Esophagus muscularis mucosa (tissue), 4 donors: ENCODE measurements at regions not wholly inside any gene's neighbourhood (a gene's known extent, or its start where the extent isn't known, plus 50 kb on each side); places are given as distances from the start of the nearest gene placed in this dataset.

Experiments
- DNase-seq: peaks from one replicate; pipeline ENCODE4 v3.0.0-alpha.2; 2017; ENCODE audit errors: extremely low spot score
- H3K27ac ChIP-seq, 4 donors: fragments of 200-600 bp; sonication (generic); replicated peaks in 1 of 4; 1 replicate in 3 of 4; 2 replicates in 1 of 4; pipeline ENCODE4 v1.5.1; 2016 to 2019; ENCODE audit warnings: mild to moderate bottlenecking in 1 of 4
- H3K27me3 ChIP-seq, 4 donors: fragments of 200-600 bp; sonication (generic); one replicate each; pipeline versions ENCODE4 v1.5.1 to v1.6.0; 2016 to 2019
- H3K36me3 ChIP-seq, 4 donors: fragments of 200-600 bp; sonication (generic); one replicate each; pipeline ENCODE4 v1.5.1; 2016 to 2019
- H3K4me1 ChIP-seq, 4 donors: fragments of 200-600 bp; sonication (generic); one replicate each; pipeline ENCODE4 v1.5.1; 2016 to 2019
- H3K4me3 ChIP-seq, 4 donors: fragments of 200-600 bp; sonication (generic); 1 replicate in 2 of 4; 2 replicates in 2 of 4; pipeline ENCODE4 v1.5.1; 2016 to 2019; ENCODE audit warnings: mild to moderate bottlenecking in 4 of 4, moderate library complexity in 1 of 4
- H3K9me3 ChIP-seq, 4 donors: fragments of 200-600 bp; sonication (generic); 1 replicate in 3 of 4; 2 replicates in 1 of 4; pipeline ENCODE4 v1.5.1; 2016 to 2019
- EP300 ChIP-seq: sonication (generic); formaldehyde crosslinking; IDR thresholded peaks from one replicate; pipeline ENCODE4 v1.6.1; 2017; ENCODE audit warnings: antibody characterized with exemption
- POLR2A ChIP-seq: fragments of 450-650 bp; IDR thresholded peaks from one replicate; pipeline ENCODE4 v1.6.1; 2017; ENCODE audit warnings: antibody characterized with exemption, moderate library complexity, mild to moderate bottlenecking, low read depth
- POLR2AphosphoS5 ChIP-seq, 2 donors: sonication (generic); formaldehyde crosslinking; IDR thresholded peaks; one replicate each; pipeline ENCODE4 v1.6.1; 2017; ENCODE audit warnings: antibody characterized with exemption in 2 of 2
- WGBS: methylation state at CpG from one replicate; pipeline ENCODE4 v1.1.5; 2018; 5-methylcytosine and 5-hydroxymethylcytosine counted together
- intact Hi-C: fragments of 100-400 bp; cut with DNase I; formaldehyde crosslinking; loops from one replicate; pipeline ENCODE4 v1.15.1; 2023
- TF ChIP-seq, protein P1 (sequence below), 3 experiments: fragments of 200-600 bp in 2 of 3; fragments of 450-650 bp in 1 of 3; sonication (generic) in 2 of 3; IDR thresholded peaks; one replicate each; pipeline ENCODE4 v1.5.1; 2017 to 2019; ENCODE audit warnings: antibody characterized with exemption in 3 of 3, mild to moderate bottlenecking in 2 of 3, moderate library complexity in 1 of 3

DNA sequence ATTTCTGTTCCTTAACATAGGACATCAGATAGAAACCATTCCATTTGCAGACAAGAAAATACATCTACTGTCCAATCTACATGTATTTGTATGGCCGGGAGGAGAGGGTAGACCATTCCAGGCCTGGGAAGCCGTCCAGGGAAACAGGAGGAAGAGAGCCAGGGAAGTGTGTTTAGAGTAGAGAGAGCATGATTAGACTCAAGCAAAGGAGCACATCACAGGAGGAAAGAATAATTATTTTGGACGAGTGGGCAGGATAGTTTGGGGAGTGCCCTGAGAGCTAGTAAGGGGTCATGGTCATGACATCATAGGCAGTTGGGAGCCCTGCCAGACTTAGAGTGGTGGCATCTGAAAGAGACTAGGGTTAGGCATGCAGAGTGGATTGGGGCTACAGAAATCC is 250.0 kb downstream of the HIVEP2 start:
- TF ChIP-seq, protein P1, sequence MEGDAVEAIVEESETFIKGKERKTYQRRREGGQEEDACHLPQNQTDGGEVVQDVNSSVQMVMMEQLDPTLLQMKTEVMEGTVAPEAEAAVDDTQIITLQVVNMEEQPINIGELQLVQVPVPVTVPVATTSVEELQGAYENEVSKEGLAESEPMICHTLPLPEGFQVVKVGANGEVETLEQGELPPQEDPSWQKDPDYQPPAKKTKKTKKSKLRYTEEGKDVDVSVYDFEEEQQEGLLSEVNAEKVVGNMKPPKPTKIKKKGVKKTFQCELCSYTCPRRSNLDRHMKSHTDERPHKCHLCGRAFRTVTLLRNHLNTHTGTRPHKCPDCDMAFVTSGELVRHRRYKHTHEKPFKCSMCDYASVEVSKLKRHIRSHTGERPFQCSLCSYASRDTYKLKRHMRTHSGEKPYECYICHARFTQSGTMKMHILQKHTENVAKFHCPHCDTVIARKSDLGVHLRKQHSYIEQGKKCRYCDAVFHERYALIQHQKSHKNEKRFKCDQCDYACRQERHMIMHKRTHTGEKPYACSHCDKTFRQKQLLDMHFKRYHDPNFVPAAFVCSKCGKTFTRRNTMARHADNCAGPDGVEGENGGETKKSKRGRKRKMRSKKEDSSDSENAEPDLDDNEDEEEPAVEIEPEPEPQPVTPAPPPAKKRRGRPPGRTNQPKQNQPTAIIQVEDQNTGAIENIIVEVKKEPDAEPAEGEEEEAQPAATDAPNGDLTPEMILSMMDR (IDR thresholded peaks at IDR 0.05), result no peak
- TF ChIP-seq EP300 (no peak), POLR2A (no peak)
- no peak overlapping the region for H3K27ac ChIP-seq
- no peaks in the 10 kb centered on the region for H3K9me3 ChIP-seq
- intact Hi-C loops, result loop anchor here (10.0 kb wide), 1 partner anchor 220 kb away; no protein-coding TSS in a partner anchor
- 19% methylated on average over 3 of the region's 3 CpGs for WGBS
- no peak overlapping the region for H3K4me3 ChIP-seq
- H3K4me1 ChIP-seq, result peaks cover 0 to 36% (median 20%) of the 10 kb centered on the region in 4 donors
- peak; percentile 42 for DNase-seq
- H3K27me3 ChIP-seq, result no peaks in the 10 kb centered on the region
- no peaks in the 10 kb centered on the region for H3K36me3 ChIP-seq

DNA sequence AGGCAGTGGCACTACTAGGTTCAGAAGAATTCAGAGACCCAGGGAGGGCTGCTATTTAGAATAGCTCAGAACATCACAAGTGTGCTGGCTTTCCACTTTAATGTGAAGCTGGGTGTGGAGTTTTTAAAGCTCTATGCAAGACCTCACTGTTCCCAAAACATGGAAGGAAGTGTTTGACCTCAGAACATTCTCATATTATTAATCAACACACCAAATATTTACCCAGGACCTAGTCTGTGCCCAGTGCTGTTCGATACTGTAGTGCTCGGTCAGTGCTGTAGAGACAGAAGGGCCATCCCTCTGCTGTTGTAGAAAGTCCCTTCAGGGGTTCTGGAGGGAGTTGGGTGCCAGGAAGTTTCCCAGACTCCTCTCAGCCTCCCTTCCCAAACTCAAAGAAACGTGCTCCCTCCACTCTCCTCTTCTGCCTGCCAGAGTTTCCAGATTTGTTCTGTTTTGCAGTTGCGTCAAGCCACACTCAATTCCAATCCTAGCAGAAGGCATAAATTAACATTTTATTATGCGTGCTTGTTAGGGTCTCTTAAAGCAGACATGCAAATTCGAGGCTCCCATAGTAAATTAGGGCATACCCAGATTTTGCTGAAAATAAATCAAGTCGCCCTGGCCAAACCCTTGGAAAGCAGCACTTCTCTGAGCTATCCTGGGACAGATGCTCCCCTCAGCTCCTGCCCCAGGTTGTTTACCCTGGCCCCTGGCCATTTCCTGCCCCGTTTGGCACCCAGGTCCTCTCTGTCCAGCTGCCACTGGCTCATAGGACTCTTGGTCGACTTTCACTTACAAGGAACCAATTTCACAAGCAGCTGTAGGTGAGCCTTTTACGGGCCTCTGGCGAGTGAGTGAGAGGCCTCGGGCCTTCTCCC is 248.6 kb downstream of the HIVEP2 start:
- H3K4me1 ChIP-seq, result peaks cover 0 to 36% (median 20%) of the 10 kb centered on the region in 4 donors
- H3K27me3 ChIP-seq, result no peaks in the 10 kb centered on the region
- intact Hi-C loops, result loop anchor here (10.0 kb wide), 1 partner anchor 222 kb away; no protein-coding TSS in a partner anchor
- TF ChIP-seq EP300, result no peak
- TF ChIP-seq POLR2A, result no peak
- TF ChIP-seq, protein P1 (IDR thresholded peaks at IDR 0.05), result no peak
- no peak for TF ChIP-seq POLR2AphosphoS5 (IDR thresholded peaks at IDR 0.05)
- DNase-seq, result no peak
- no peak overlapping the region for H3K27ac ChIP-seq
- WGBS, result 79% methylated on average over 12 of the region's 12 CpGs
- H3K4me3 ChIP-seq, result no peak overlapping the region
- no peaks in the 10 kb centered on the region for H3K36me3 ChIP-seq
- H3K9me3 ChIP-seq, result no peaks in the 10 kb centered on the region

DNA sequence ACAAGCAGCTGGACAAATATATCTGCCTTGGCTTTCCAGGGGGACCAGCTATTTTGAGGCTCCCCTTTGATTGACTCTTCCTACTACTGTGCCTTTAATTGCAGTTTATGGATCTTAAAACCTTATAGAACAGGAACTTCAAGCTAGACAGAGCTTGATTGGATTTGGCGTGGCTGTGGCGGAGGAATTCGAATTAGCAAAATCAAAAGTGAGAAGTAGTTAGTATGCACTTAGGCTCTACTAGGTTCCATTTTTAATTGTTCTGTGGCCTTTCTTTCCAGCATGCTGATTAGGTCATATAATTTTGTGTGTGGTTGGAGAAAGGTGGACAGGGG is 248.0 kb downstream of the HIVEP2 start:
- no peak for TF ChIP-seq POLR2AphosphoS5 (IDR thresholded peaks at IDR 0.05)
- no peak for TF ChIP-seq EP300
- TF ChIP-seq, protein P1 (IDR thresholded peaks at IDR 0.05), result no peak
- no peak for TF ChIP-seq POLR2A
- no peak for DNase-seq
- WGBS, result 97% methylated on average over 3 of the region's 3 CpGs
- Histone ChIP-seq H3K27me3 (no peaks in the 10 kb centered on the region), H3K36me3 (no peaks in the 10 kb centered on the region), H3K9me3 (no peaks in the 10 kb centered on the region), H3K4me1 (peaks cover 0 to 36% (median 20%) of the 10 kb centered on the region in 4 donors), H3K27ac (no peak overlapping the region), H3K4me3 (no peak overlapping the region)
- intact Hi-C loops, result loop anchor here (10.0 kb wide), 1 partner anchor 222 kb away; no protein-coding TSS in a partner anchor

DNA sequence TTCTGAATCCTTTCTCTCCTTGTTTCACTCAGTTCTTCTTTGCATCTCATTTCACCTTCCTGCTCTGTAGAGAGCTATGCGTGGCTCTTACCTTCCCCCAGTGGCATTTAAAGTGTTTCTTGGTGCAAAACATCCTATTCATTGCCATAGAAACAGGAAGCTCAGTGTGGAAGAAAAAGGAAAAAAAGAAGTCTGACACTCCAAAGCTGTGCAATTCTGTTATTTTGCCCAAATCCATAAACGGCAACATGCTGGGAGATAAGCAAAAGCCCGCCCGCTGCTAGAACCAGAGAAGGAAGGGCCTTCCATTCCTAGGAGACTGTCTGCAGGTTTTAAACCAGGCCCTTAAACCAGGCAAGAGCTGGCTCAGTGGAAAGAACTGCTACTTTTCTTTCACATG is 247.1 kb downstream of the HIVEP2 start:
- no peaks in the 10 kb centered on the region for H3K27me3 ChIP-seq
- 80% methylated on average over 4 of the region's 4 CpGs for WGBS
- no peaks in the 10 kb centered on the region for H3K9me3 ChIP-seq
- no peaks in the 10 kb centered on the region for H3K36me3 ChIP-seq
- DNase-seq, result no peak
- no peak overlapping the region for H3K4me3 ChIP-seq
- H3K27ac ChIP-seq, result no peak overlapping the region
- TF ChIP-seq, protein P1 (IDR thresholded peaks at IDR 0.05), result no peak
- no peak for TF ChIP-seq EP300
- TF ChIP-seq POLR2A, result no peak
- no peak for TF ChIP-seq POLR2AphosphoS5 (IDR thresholded peaks at IDR 0.05)
- H3K4me1 ChIP-seq, result peaks cover 0 to 33% (median 19%) of the 10 kb centered on the region in 4 donors
- intact Hi-C loops, result loop anchor here (10.0 kb wide), 1 partner anchor 223 kb away; no protein-coding TSS in a partner anchor
